GM23338 (cell line): ENCODE measurements at regions not wholly inside any gene's neighbourhood (a gene's known extent, or its start where the extent isn't known, plus 50 kb on each side); places are given as distances from the start of the nearest gene placed in this dataset.

Source experiments
- ATAC-seq: fragments of 200-7000 bp; cut with Tn5 transposase; 3 replicates; pipeline ENCODE4 v1.9.1; 2020
- DNase-seq: peaks from one replicate; pipeline ENCODE4 v3.0.0-alpha.2; 2015; ENCODE audit warnings: low spot score
- H2AFZ ChIP-seq: fragments of 200-600 bp; sonication (generic); 2 replicates; pipeline ENCODE4 v1.8.0; 2016; ENCODE audit warnings: antibody characterized with exemption, mild to moderate bottlenecking, moderate library complexity
- H3F3A ChIP-seq: fragments of 200-600 bp; sonication (generic); replicated peaks from 2 replicates; pipeline ENCODE4 v1.8.0; 2017; ENCODE audit warnings: antibody characterized with exemption, mixed run types, low read depth
- H3K27ac ChIP-seq: fragments of 200-600 bp; sonication (generic); 2 replicates; pipeline ENCODE4 v1.6.1; 2016; ENCODE audit warnings: low read depth
- H3K27me3 ChIP-seq: fragments of 200-600 bp; sonication (generic); 2 replicates; pipeline ENCODE4 v1.8.0; 2016; ENCODE audit warnings: mild to moderate bottlenecking, mixed run types, moderate library complexity; ENCODE audit not compliant: insufficient read depth
- H3K36me3 ChIP-seq: fragments of 200-600 bp; sonication (generic); 2 replicates; pipeline ENCODE4 v1.8.0; 2016; ENCODE audit warnings: mild to moderate bottlenecking; ENCODE audit not compliant: insufficient read depth
- H3K4me1 ChIP-seq: fragments of 200-600 bp; sonication (generic); 2 replicates; pipeline ENCODE4 v1.8.0; 2016; ENCODE audit warnings: mild to moderate bottlenecking, moderate library complexity; ENCODE audit not compliant: insufficient read depth
- H3K4me2 ChIP-seq: fragments of 200-600 bp; sonication (generic); 2 replicates; pipeline ENCODE4 v1.7.1; 2017; ENCODE audit warnings: mixed run types
- H3K4me3 ChIP-seq: fragments of 200-600 bp; sonication (generic); 2 replicates; pipeline ENCODE4 v1.6.1; 2016; ENCODE audit warnings: mixed run types
- H3K79me2 ChIP-seq: fragments of 200-600 bp; sonication (generic); replicated peaks from 2 replicates; pipeline ENCODE4 v1.8.0; 2017; ENCODE audit warnings: mild to moderate bottlenecking; ENCODE audit not compliant: insufficient read depth
- H3K9me2 ChIP-seq: fragments of 200-600 bp; sonication (generic); 2 replicates; pipeline ENCODE4 v1.8.0; 2017; ENCODE audit not compliant: insufficient read depth
- H4K20me1 ChIP-seq: fragments of 200-600 bp; sonication (generic); replicated peaks from 2 replicates; pipeline ENCODE4 v1.8.0; 2017; ENCODE audit warnings: mild to moderate bottlenecking; ENCODE audit not compliant: insufficient read depth
- H3K27ac Mint-ChIP-seq: 2 replicates; pipeline ENCODE4 v1.8.0; 2020; ENCODE audit warnings: inconsistent platforms, mild to moderate bottlenecking, moderate library complexity, mixed read lengths
- H3K27me3 Mint-ChIP-seq: 3 replicates; pipeline ENCODE4 v1.8.0; 2022; ENCODE audit warnings: low read depth, mild to moderate bottlenecking, moderate library complexity, mixed read lengths, inconsistent platforms; ENCODE audit not compliant: insufficient read depth, poor library complexity
- H3K36me3 Mint-ChIP-seq: 3 replicates; pipeline ENCODE4 v1.8.0; 2021; ENCODE audit warnings: low read depth, mild to moderate bottlenecking, inconsistent platforms, moderate library complexity, mixed read lengths
- H3K4me1 Mint-ChIP-seq: 3 replicates; pipeline ENCODE4 v1.8.0; 2020; ENCODE audit warnings: mild to moderate bottlenecking, inconsistent platforms, mixed read lengths
- H3K4me3 Mint-ChIP-seq: 3 replicates; pipeline ENCODE4 v1.8.0; 2021; ENCODE audit warnings: moderate library complexity, mild to moderate bottlenecking, inconsistent platforms, mixed read lengths
- H3K9me3 Mint-ChIP-seq: 3 replicates; pipeline ENCODE4 v1.8.0; 2020; ENCODE audit warnings: moderate library complexity, mild to moderate bottlenecking, inconsistent platforms, mixed read lengths
- CREB1 ChIP-seq: fragments of 250-450 bp; sonication (Bioruptor Pico); IDR thresholded peaks from 2 replicates; pipeline ENCODE4 v1.5.0; 2020; ENCODE audit warnings: low read depth, mild to moderate bottlenecking, moderate library complexity
- ETS1 ChIP-seq: IDR thresholded peaks from 2 replicates; pipeline ENCODE4 v1.6.1; 2016; ENCODE audit warnings: antibody characterized with exemption
- EZH2phosphoT487 ChIP-seq: fragments of 200-600 bp; sonication (generic); IDR thresholded peaks from one replicate; pipeline ENCODE4 v1.8.1; 2018; ENCODE audit warnings: antibody characterized with exemption; ENCODE audit not compliant: unreplicated experiment
- JUNB ChIP-seq: IDR thresholded peaks from one replicate; pipeline ENCODE4 v1.6.1; 2016; ENCODE audit warnings: antibody characterized with exemption; ENCODE audit not compliant: unreplicated experiment
- NANOG ChIP-seq: IDR thresholded peaks from 2 replicates; pipeline ENCODE4 v1.6.1; 2016; ENCODE audit warnings: antibody characterized with exemption, borderline replicate concordance
- ZNF114 ChIP-seq: fragments of 250-450 bp; sonication (Bioruptor Pico); IDR thresholded peaks from 2 replicates; pipeline ENCODE4 v1.5.0; 2020; ENCODE audit warnings: mild to moderate bottlenecking, moderate library complexity
- ZNF331 ChIP-seq: fragments of 250-450 bp; sonication (Bioruptor Pico); IDR thresholded peaks from 2 replicates; pipeline ENCODE4 v1.5.0; 2020; ENCODE audit warnings: low read depth, mild to moderate bottlenecking, moderate library complexity
- TF ChIP-seq, protein P1 (sequence below): fragments of 250-450 bp; sonication (Bioruptor Pico); IDR thresholded peaks from 2 replicates; pipeline ENCODE4 v1.5.0; 2020; ENCODE audit warnings: mild to moderate bottlenecking, moderate library complexity
- TF ChIP-seq, protein P2 (sequence below): IDR thresholded peaks from one replicate; pipeline ENCODE4 v1.6.1; 2018; ENCODE audit warnings: antibody characterized with exemption; ENCODE audit not compliant: unreplicated experiment

- TF ChIP-seq, protein P1, sequence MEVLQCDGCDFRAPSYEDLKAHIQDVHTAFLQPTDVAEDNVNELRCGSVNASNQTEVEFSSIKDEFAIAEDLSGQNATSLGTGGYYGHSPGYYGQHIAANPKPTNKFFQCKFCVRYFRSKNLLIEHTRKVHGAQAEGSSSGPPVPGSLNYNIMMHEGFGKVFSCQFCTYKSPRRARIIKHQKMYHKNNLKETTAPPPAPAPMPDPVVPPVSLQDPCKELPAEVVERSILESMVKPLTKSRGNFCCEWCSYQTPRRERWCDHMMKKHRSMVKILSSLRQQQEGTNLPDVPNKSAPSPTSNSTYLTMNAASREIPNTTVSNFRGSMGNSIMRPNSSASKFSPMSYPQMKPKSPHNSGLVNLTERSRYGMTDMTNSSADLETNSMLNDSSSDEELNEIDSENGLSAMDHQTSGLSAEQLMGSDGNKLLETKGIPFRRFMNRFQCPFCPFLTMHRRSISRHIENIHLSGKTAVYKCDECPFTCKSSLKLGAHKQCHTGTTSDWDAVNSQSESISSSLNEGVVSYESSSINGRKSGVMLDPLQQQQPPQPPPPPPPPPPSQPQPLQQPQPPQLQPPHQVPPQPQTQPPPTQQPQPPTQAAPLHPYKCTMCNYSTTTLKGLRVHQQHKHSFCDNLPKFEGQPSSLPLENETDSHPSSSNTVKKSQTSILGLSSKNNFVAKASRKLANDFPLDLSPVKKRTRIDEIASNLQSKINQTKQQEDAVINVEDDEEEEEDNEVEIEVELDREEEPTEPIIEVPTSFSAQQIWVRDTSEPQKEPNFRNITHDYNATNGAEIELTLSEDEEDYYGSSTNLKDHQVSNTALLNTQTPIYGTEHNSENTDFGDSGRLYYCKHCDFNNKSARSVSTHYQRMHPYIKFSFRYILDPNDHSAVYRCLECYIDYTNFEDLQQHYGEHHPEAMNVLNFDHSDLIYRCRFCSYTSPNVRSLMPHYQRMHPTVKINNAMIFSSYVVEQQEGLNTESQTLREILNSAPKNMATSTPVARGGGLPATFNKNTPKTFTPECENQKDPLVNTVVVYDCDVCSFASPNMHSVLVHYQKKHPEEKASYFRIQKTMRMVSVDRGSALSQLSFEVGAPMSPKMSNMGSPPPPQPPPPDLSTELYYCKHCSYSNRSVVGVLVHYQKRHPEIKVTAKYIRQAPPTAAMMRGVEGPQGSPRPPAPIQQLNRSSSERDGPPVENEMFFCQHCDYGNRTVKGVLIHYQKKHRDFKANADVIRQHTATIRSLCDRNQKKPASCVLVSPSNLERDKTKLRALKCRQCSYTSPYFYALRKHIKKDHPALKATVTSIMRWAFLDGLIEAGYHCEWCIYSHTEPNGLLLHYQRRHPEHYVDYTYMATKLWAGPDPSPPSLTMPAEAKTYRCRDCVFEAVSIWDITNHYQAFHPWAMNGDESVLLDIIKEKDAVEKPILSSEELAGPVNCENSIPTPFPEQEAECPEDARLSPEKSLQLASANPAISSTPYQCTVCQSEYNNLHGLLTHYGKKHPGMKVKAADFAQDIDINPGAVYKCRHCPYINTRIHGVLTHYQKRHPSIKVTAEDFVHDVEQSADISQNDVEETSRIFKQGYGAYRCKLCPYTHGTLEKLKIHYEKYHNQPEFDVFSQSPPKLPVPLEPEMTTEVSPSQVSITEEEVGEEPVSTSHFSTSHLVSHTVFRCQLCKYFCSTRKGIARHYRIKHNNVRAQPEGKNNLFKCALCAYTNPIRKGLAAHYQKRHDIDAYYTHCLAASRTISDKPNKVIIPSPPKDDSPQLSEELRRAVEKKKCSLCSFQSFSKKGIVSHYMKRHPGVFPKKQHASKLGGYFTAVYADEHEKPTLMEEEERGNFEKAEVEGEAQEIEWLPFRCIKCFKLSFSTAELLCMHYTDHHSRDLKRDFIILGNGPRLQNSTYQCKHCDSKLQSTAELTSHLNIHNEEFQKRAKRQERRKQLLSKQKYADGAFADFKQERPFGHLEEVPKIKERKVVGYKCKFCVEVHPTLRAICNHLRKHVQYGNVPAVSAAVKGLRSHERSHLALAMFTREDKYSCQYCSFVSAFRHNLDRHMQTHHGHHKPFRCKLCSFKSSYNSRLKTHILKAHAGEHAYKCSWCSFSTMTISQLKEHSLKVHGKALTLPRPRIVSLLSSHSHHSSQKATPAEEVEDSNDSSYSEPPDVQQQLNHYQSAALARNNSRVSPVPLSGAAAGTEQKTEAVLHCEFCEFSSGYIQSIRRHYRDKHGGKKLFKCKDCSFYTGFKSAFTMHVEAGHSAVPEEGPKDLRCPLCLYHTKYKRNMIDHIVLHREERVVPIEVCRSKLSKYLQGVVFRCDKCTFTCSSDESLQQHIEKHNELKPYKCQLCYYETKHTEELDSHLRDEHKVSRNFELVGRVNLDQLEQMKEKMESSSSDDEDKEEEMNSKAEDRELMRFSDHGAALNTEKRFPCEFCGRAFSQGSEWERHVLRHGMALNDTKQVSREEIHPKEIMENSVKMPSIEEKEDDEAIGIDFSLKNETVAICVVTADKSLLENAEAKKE (CRISPR knock-in tag), result no peak
These were observed 222.3 kb downstream of the SNX10 start (continued) for GRCh38 chr7:26513948-26514347.

DNA sequence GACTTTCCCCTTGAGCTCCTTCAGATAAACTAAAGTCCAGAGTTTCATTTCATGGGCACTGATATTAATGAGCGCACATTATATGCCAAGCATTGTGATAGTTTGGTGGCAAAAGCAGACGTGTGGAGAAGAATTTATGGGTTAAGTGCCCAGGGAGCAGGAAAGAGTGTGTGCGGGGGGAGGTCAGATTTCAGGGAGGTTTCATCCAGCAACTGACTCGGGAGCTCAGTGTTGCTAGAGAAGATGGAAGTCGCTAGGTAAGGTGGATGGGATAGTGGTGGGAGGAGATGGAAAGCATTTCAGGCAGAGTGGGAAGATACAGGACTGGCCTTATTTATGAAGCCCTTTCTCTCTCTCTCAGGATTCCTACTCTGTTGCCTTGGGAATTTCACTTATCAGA, 223.0 kb downstream of the SNX10 start:
- H3K79me2 ChIP-seq, result no peaks in the 10 kb centered on the region
- ATAC-seq (no peak), DNase-seq (no peak)
- H3K4me1 ChIP-seq, result no peaks in the 10 kb centered on the region
- no peaks in the 10 kb centered on the region for H3F3A ChIP-seq
- H2AFZ ChIP-seq, result no peak overlapping the region
- H3K27ac ChIP-seq, result no peak overlapping the region
- H3K4me3 ChIP-seq, result no peak overlapping the region
- H3K27me3 ChIP-seq, result no peaks in the 10 kb centered on the region
- no peaks in the 10 kb centered on the region for H3K36me3 ChIP-seq
- H3K9me2 ChIP-seq, result 0 out of 2 replicates have a peak, but pooled peaks cover 4% of the 10 kb centered on the region
- H3K27ac Mint-ChIP-seq, result no peak overlapping the region
- H3K4me3 Mint-ChIP-seq, result no peak overlapping the region
- H3K9me3 Mint-ChIP-seq, result no peaks in the 10 kb centered on the region
- H3K4me2 ChIP-seq, result no peak overlapping the region
- H3K4me1 Mint-ChIP-seq, result peaks cover 5% of the 10 kb centered on the region; the same call in 1 of the 3 replicates
- no peaks in the 10 kb centered on the region for H4K20me1 ChIP-seq
- H3K36me3 Mint-ChIP-seq, result no peaks in the 10 kb centered on the region
- peaks cover 2% of the 10 kb centered on the region for H3K27me3 Mint-ChIP-seq
- TF ChIP-seq NANOG (no peak), ZNF114 (CRISPR knock-in tag) (no peak), JUNB (no peak), CREB1 (CRISPR knock-in tag) (no peak), ETS1 (no peak), ZNF331 (CRISPR knock-in tag) (no peak), EZH2phosphoT487 (no peak)
- TF ChIP-seq, protein P2, sequence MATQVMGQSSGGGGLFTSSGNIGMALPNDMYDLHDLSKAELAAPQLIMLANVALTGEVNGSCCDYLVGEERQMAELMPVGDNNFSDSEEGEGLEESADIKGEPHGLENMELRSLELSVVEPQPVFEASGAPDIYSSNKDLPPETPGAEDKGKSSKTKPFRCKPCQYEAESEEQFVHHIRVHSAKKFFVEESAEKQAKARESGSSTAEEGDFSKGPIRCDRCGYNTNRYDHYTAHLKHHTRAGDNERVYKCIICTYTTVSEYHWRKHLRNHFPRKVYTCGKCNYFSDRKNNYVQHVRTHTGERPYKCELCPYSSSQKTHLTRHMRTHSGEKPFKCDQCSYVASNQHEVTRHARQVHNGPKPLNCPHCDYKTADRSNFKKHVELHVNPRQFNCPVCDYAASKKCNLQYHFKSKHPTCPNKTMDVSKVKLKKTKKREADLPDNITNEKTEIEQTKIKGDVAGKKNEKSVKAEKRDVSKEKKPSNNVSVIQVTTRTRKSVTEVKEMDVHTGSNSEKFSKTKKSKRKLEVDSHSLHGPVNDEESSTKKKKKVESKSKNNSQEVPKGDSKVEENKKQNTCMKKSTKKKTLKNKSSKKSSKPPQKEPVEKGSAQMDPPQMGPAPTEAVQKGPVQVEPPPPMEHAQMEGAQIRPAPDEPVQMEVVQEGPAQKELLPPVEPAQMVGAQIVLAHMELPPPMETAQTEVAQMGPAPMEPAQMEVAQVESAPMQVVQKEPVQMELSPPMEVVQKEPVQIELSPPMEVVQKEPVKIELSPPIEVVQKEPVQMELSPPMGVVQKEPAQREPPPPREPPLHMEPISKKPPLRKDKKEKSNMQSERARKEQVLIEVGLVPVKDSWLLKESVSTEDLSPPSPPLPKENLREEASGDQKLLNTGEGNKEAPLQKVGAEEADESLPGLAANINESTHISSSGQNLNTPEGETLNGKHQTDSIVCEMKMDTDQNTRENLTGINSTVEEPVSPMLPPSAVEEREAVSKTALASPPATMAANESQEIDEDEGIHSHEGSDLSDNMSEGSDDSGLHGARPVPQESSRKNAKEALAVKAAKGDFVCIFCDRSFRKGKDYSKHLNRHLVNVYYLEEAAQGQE, result no peak
